Epithelial cell of proximal tubule (primary cell): ENCODE measurements at regions not wholly inside any gene's neighbourhood (a gene's known extent, or its start where the extent isn't known, plus 50 kb on each side); places are given as distances from the start of the nearest gene placed in this dataset.

ENCODE experiments used
- DNase-seq: peaks from one replicate; pipeline ENCODE4 v3.0.0-alpha.2; 2011; ENCODE audit warnings: low read depth
- H3K4me3 ChIP-seq: 2 replicates; pipeline ENCODE4 v1.5.1; 2011; ENCODE audit warnings: low read depth, mild to moderate bottlenecking, low read length
- CTCF ChIP-seq: conservative IDR thresholded peaks from 2 replicates; pipeline ENCODE4 v1.5.1; 2012; ENCODE audit warnings: low read depth, mild to moderate bottlenecking, low read length

GRCh38 chr1:113269168-113269963 lies 120.9 kb upstream of the MAGI3 start:
- no peak for TF ChIP-seq CTCF
- no peak for DNase-seq

GRCh38 chr1:113271039-113271438 lies 119.3 kb upstream of the MAGI3 start:
- TF ChIP-seq CTCF: no peak
- H3K4me3 ChIP-seq: no peak overlapping the region
- DNase-seq: no peak

More at GRCh38 chr1:113269168-113269963, 120.9 kb upstream of the MAGI3 start:
- H3K4me3 ChIP-seq: no peak overlapping the region

- TF ChIP-seq CTCF: no peak
- H3K4me3 ChIP-seq: no peak overlapping the region
- no peak for DNase-seq
Observed at GRCh38 chr1:113275083-113275482, 115.2 kb upstream of the MAGI3 start.

- no peak overlapping the region for H3K4me3 ChIP-seq
- DNase-seq: no peak
- no peak for TF ChIP-seq CTCF
Observed at GRCh38 chr1:113275691-113276090, 114.6 kb upstream of the MAGI3 start.

- no peak for DNase-seq
- TF ChIP-seq CTCF: no peak
- H3K4me3 ChIP-seq: no peak overlapping the region
Observed at GRCh38 chr1:113276507-113276906, 113.8 kb upstream of the MAGI3 start.

GRCh38 chr1:113278371-113278770 lies 111.9 kb upstream of the MAGI3 start:
- H3K4me3 ChIP-seq: no peak overlapping the region
- no peak for DNase-seq
- no peak for TF ChIP-seq CTCF

- H3K4me3 ChIP-seq: no peak overlapping the region
- TF ChIP-seq CTCF: no peak
- no peak for DNase-seq
Observed at GRCh38 chr1:113278777-113279176, 111.5 kb upstream of the MAGI3 start.
